ENCODE measurements at regions not wholly inside any gene's neighbourhood (a gene's known extent, or its start where the extent isn't known, plus 50 kb on each side); places are given as distances from the start of the nearest gene placed in this dataset.

- Histone ChIP-seq H3K4me1 (ENCODE audit: control insufficient read depth in 2 of 2, insufficient read depth in 2 of 2, low read length in 2 of 2) (no peaks in the 10 kb centered on the region), H3K4me3 (ENCODE audit: low read length in 2 of 2) (no peak overlapping the region), H3K9me3 (ENCODE audit: control insufficient read depth in 2 of 2, low read length in 2 of 2) (no peaks in the 10 kb centered on the region), H3K27me3 (ENCODE audit: control insufficient read depth in 2 of 2, insufficient read depth in 2 of 2, low read length in 2 of 2) (no peaks in the 10 kb centered on the region), H3K9ac (ENCODE audit: low read depth in 1 of 2, low read length in 2 of 2) (no peak overlapping the region), H3K36me3 (ENCODE audit: control insufficient read depth in 2 of 2, insufficient read depth in 2 of 2, low read length in 2 of 2) (no peaks in the 10 kb centered on the region), H3K27ac (ENCODE audit: low read depth in 2 of 2, low read length in 2 of 2) (no peak overlapping the region)
These were observed 154.4 kb upstream of the ZNF462 start for GRCh38 chr9:106708475-106709146.

- H3K9ac ChIP-seq (ENCODE audit: low read depth in 1 of 2, low read length in 2 of 2): no peak overlapping the region
- no peaks in the 10 kb centered on the region for H3K9me3 ChIP-seq (ENCODE audit: control insufficient read depth in 2 of 2, low read length in 2 of 2)
- H3K4me3 ChIP-seq (ENCODE audit: low read length in 2 of 2): no peak overlapping the region
- no peak overlapping the region for H3K27ac ChIP-seq (ENCODE audit: low read depth in 2 of 2, low read length in 2 of 2)
- no peaks in the 10 kb centered on the region for H3K27me3 ChIP-seq (ENCODE audit: control insufficient read depth in 2 of 2, insufficient read depth in 2 of 2, low read length in 2 of 2)
- no peaks in the 10 kb centered on the region for H3K36me3 ChIP-seq (ENCODE audit: control insufficient read depth in 2 of 2, insufficient read depth in 2 of 2, low read length in 2 of 2)
- H3K4me1 ChIP-seq (ENCODE audit: control insufficient read depth in 2 of 2, insufficient read depth in 2 of 2, low read length in 2 of 2): no peaks in the 10 kb centered on the region
These were observed 150.7 kb upstream of the ZNF462 start for GRCh38 chr9:106712279-106712678.

GRCh38 chr9:106713206-106713605 lies 149.8 kb upstream of the ZNF462 start:
- Histone ChIP-seq H3K4me3 (ENCODE audit: low read length in 2 of 2) (no peak overlapping the region), H3K4me1 (ENCODE audit: control insufficient read depth in 2 of 2, insufficient read depth in 2 of 2, low read length in 2 of 2) (no peaks in the 10 kb centered on the region), H3K36me3 (ENCODE audit: control insufficient read depth in 2 of 2, insufficient read depth in 2 of 2, low read length in 2 of 2) (no peaks in the 10 kb centered on the region), H3K9me3 (ENCODE audit: control insufficient read depth in 2 of 2, low read length in 2 of 2) (no peaks in the 10 kb centered on the region), H3K27me3 (ENCODE audit: control insufficient read depth in 2 of 2, insufficient read depth in 2 of 2, low read length in 2 of 2) (no peaks in the 10 kb centered on the region), H3K9ac (ENCODE audit: low read depth in 1 of 2, low read length in 2 of 2) (no peak overlapping the region), H3K27ac (ENCODE audit: low read depth in 2 of 2, low read length in 2 of 2) (no peak overlapping the region)

- H3K27me3 ChIP-seq (ENCODE audit: control insufficient read depth in 2 of 2, insufficient read depth in 2 of 2, low read length in 2 of 2): no peaks in the 10 kb centered on the region
- no peak overlapping the region for H3K9ac ChIP-seq (ENCODE audit: low read depth in 1 of 2, low read length in 2 of 2)
- no peaks in the 10 kb centered on the region for H3K36me3 ChIP-seq (ENCODE audit: control insufficient read depth in 2 of 2, insufficient read depth in 2 of 2, low read length in 2 of 2)
- no peak overlapping the region for H3K27ac ChIP-seq (ENCODE audit: low read depth in 2 of 2, low read length in 2 of 2)
- no peaks in the 10 kb centered on the region for H3K9me3 ChIP-seq (ENCODE audit: control insufficient read depth in 2 of 2, low read length in 2 of 2)
- H3K4me1 ChIP-seq (ENCODE audit: control insufficient read depth in 2 of 2, insufficient read depth in 2 of 2, low read length in 2 of 2): no peaks in the 10 kb centered on the region
- H3K4me3 ChIP-seq (ENCODE audit: low read length in 2 of 2): no peak overlapping the region
These were observed 146.1 kb upstream of the ZNF462 start for GRCh38 chr9:106716820-106717219.

- Histone ChIP-seq H3K4me3 (ENCODE audit: low read length in 2 of 2) (no peak overlapping the region), H3K27ac (ENCODE audit: low read depth in 2 of 2, low read length in 2 of 2) (no peak overlapping the region), H3K4me1 (ENCODE audit: control insufficient read depth in 2 of 2, insufficient read depth in 2 of 2, low read length in 2 of 2) (no peaks in the 10 kb centered on the region), H3K9ac (ENCODE audit: low read depth in 1 of 2, low read length in 2 of 2) (no peak overlapping the region), H3K27me3 (ENCODE audit: control insufficient read depth in 2 of 2, insufficient read depth in 2 of 2, low read length in 2 of 2) (no peaks in the 10 kb centered on the region), H3K36me3 (ENCODE audit: control insufficient read depth in 2 of 2, insufficient read depth in 2 of 2, low read length in 2 of 2) (no peaks in the 10 kb centered on the region), H3K9me3 (ENCODE audit: control insufficient read depth in 2 of 2, low read length in 2 of 2) (no peaks in the 10 kb centered on the region)
These were observed 145.3 kb upstream of the ZNF462 start for GRCh38 chr9:106717686-106718085.

- Histone ChIP-seq H3K4me1 (ENCODE audit: control insufficient read depth in 2 of 2, insufficient read depth in 2 of 2, low read length in 2 of 2) (no peaks in the 10 kb centered on the region), H3K9ac (ENCODE audit: low read depth in 1 of 2, low read length in 2 of 2) (no peak overlapping the region), H3K4me3 (ENCODE audit: low read length in 2 of 2) (no peak overlapping the region), H3K27me3 (ENCODE audit: control insufficient read depth in 2 of 2, insufficient read depth in 2 of 2, low read length in 2 of 2) (no peaks in the 10 kb centered on the region), H3K27ac (ENCODE audit: low read depth in 2 of 2, low read length in 2 of 2) (no peak overlapping the region), H3K36me3 (ENCODE audit: control insufficient read depth in 2 of 2, insufficient read depth in 2 of 2, low read length in 2 of 2) (no peaks in the 10 kb centered on the region), H3K9me3 (ENCODE audit: control insufficient read depth in 2 of 2, low read length in 2 of 2) (no peaks in the 10 kb centered on the region)
These were observed 144.0 kb upstream of the ZNF462 start for GRCh38 chr9:106718936-106719335.

GRCh38 chr9:106722051-106722753 lies 140.8 kb upstream of the ZNF462 start:
- Histone ChIP-seq H3K27me3 (ENCODE audit: control insufficient read depth in 2 of 2, insufficient read depth in 2 of 2, low read length in 2 of 2) (no peaks in the 10 kb centered on the region), H3K9me3 (ENCODE audit: control insufficient read depth in 2 of 2, low read length in 2 of 2) (no peaks in the 10 kb centered on the region), H3K36me3 (ENCODE audit: control insufficient read depth in 2 of 2, insufficient read depth in 2 of 2, low read length in 2 of 2) (no peaks in the 10 kb centered on the region), H3K9ac (ENCODE audit: low read depth in 1 of 2, low read length in 2 of 2) (no peak overlapping the region), H3K4me1 (ENCODE audit: control insufficient read depth in 2 of 2, insufficient read depth in 2 of 2, low read length in 2 of 2) (no peaks in the 10 kb centered on the region), H3K27ac (ENCODE audit: low read depth in 2 of 2, low read length in 2 of 2) (no peak overlapping the region), H3K4me3 (ENCODE audit: low read length in 2 of 2) (no peak overlapping the region)

GRCh38 chr9:106723926-106724325 lies 139.0 kb upstream of the ZNF462 start:
- Histone ChIP-seq H3K4me1 (ENCODE audit: control insufficient read depth in 2 of 2, insufficient read depth in 2 of 2, low read length in 2 of 2) (no peaks in the 10 kb centered on the region), H3K27ac (ENCODE audit: low read depth in 2 of 2, low read length in 2 of 2) (no peak overlapping the region), H3K9ac (ENCODE audit: low read depth in 1 of 2, low read length in 2 of 2) (no peak overlapping the region), H3K27me3 (ENCODE audit: control insufficient read depth in 2 of 2, insufficient read depth in 2 of 2, low read length in 2 of 2) (no peaks in the 10 kb centered on the region), H3K36me3 (ENCODE audit: control insufficient read depth in 2 of 2, insufficient read depth in 2 of 2, low read length in 2 of 2) (no peaks in the 10 kb centered on the region), H3K9me3 (ENCODE audit: control insufficient read depth in 2 of 2, low read length in 2 of 2) (no peaks in the 10 kb centered on the region), H3K4me3 (ENCODE audit: low read length in 2 of 2) (no peak overlapping the region)

- H3K4me1 ChIP-seq (ENCODE audit: control insufficient read depth in 2 of 2, insufficient read depth in 2 of 2, low read length in 2 of 2): no peaks in the 10 kb centered on the region
- no peak overlapping the region for H3K9ac ChIP-seq (ENCODE audit: low read depth in 1 of 2, low read length in 2 of 2)
- no peaks in the 10 kb centered on the region for H3K9me3 ChIP-seq (ENCODE audit: control insufficient read depth in 2 of 2, low read length in 2 of 2)
- H3K27ac ChIP-seq (ENCODE audit: low read depth in 2 of 2, low read length in 2 of 2): no peak overlapping the region
- H3K27me3 ChIP-seq (ENCODE audit: control insufficient read depth in 2 of 2, insufficient read depth in 2 of 2, low read length in 2 of 2): no peaks in the 10 kb centered on the region
- no peak overlapping the region for H3K4me3 ChIP-seq (ENCODE audit: low read length in 2 of 2)
- no peaks in the 10 kb centered on the region for H3K36me3 ChIP-seq (ENCODE audit: control insufficient read depth in 2 of 2, insufficient read depth in 2 of 2, low read length in 2 of 2)
These were observed 138.4 kb upstream of the ZNF462 start for GRCh38 chr9:106724566-106724965.

- H3K27ac ChIP-seq (ENCODE audit: low read depth in 2 of 2, low read length in 2 of 2): no peak overlapping the region
- no peaks in the 10 kb centered on the region for H3K4me1 ChIP-seq (ENCODE audit: control insufficient read depth in 2 of 2, insufficient read depth in 2 of 2, low read length in 2 of 2)
- H3K9ac ChIP-seq (ENCODE audit: low read depth in 1 of 2, low read length in 2 of 2): no peak overlapping the region
- no peak overlapping the region for H3K4me3 ChIP-seq (ENCODE audit: low read length in 2 of 2)
- no peaks in the 10 kb centered on the region for H3K27me3 ChIP-seq (ENCODE audit: control insufficient read depth in 2 of 2, insufficient read depth in 2 of 2, low read length in 2 of 2)
- H3K36me3 ChIP-seq (ENCODE audit: control insufficient read depth in 2 of 2, insufficient read depth in 2 of 2, low read length in 2 of 2): no peaks in the 10 kb centered on the region
- H3K9me3 ChIP-seq (ENCODE audit: control insufficient read depth in 2 of 2, low read length in 2 of 2): no peaks in the 10 kb centered on the region
These were observed 136.7 kb upstream of the ZNF462 start for GRCh38 chr9:106726070-106726815.

All from mucosa of rectum (tissue), 2 donors.